Activated CD8-positive, alpha-beta T cell treated with anti-CD3 and anti-CD28 coated beads for 36 hours (primary cell): ENCODE measurements at regions not wholly inside any gene's neighbourhood (a gene's known extent, or its start where the extent isn't known, plus 50 kb on each side); places are given as distances from the start of the nearest gene placed in this dataset.

Experiments used
- ATAC-seq: fragments of 200-7000 bp; cut with Tn5 transposase; one replicate; pipeline ENCODE4 v1.10.0; 2021; ENCODE audit warnings: mild to moderate bottlenecking, moderate library complexity
- CTCF ChIA-PET: fragments of 350-600 bp; sonication (Branson Sonifier 250); formaldehyde crosslinking; loops from one replicate; lab custom pipeline; 2021; ENCODE audit warnings: antibody characterized with exemption; lab: Charles Lee
- POLR2A ChIA-PET: fragments of 350-600 bp; sonication (Branson Sonifier 250); formaldehyde crosslinking; loops from one replicate; lab custom pipeline; 2021; ENCODE audit warnings: antibody characterized with exemption; lab: Charles Lee
- DNase-seq: peaks from one replicate; pipeline ENCODE4 v3.0.0-alpha.2; 2020
- H3K27ac Mint-ChIP-seq: one replicate; pipeline ENCODE4 v1.8.0; 2021; ENCODE audit warnings: mild to moderate bottlenecking, mixed read lengths
- H3K27me3 Mint-ChIP-seq: one replicate; pipeline ENCODE4 v1.8.0; 2021; ENCODE audit warnings: mixed read lengths
- H3K36me3 Mint-ChIP-seq: one replicate; pipeline ENCODE4 v1.8.0; 2021; ENCODE audit warnings: low read depth, mixed read lengths
- H3K4me1 Mint-ChIP-seq: one replicate; pipeline ENCODE4 v1.8.0; 2021; ENCODE audit warnings: low read depth, mixed read lengths
- H3K4me3 Mint-ChIP-seq: one replicate; pipeline ENCODE4 v1.8.0; 2021; ENCODE audit warnings: mild to moderate bottlenecking, moderate library complexity, mixed read lengths
- H3K9me3 Mint-ChIP-seq: one replicate; pipeline ENCODE4 v1.8.0; 2021; ENCODE audit warnings: mixed read lengths
- CTCF ChIP-seq: fragments of 200-600 bp; IDR thresholded peaks from one replicate; pipeline ENCODE4 v1.8.0; 2022; ENCODE audit warnings: antibody characterized with exemption, mild to moderate bottlenecking
- intact Hi-C: fragments of 100-400 bp; cut with micrococcal nuclease; formaldehyde crosslinking; loops from one replicate; pipeline ENCODE4 v1.10.0; 2022

- DNase-seq (no peak), ATAC-seq (no peak)
- H3K4me1 Mint-ChIP-seq, result no peaks in the 10 kb centered on the region
- CTCF ChIA-PET, result no interaction called here
- no peaks in the 10 kb centered on the region for H3K27me3 Mint-ChIP-seq
- no peaks in the 10 kb centered on the region for H3K36me3 Mint-ChIP-seq
- no peak overlapping the region for H3K27ac Mint-ChIP-seq
- H3K4me3 Mint-ChIP-seq, result no peak overlapping the region
- H3K9me3 Mint-ChIP-seq, result peaks cover 3% of the 10 kb centered on the region
- intact Hi-C loops, result no loop called here
- no peak for TF ChIP-seq CTCF
- POLR2A ChIA-PET, result no interaction called here
Measured at GRCh38 chr10:64397125-64397524, 875.9 kb downstream of the REEP3 start.

DNA sequence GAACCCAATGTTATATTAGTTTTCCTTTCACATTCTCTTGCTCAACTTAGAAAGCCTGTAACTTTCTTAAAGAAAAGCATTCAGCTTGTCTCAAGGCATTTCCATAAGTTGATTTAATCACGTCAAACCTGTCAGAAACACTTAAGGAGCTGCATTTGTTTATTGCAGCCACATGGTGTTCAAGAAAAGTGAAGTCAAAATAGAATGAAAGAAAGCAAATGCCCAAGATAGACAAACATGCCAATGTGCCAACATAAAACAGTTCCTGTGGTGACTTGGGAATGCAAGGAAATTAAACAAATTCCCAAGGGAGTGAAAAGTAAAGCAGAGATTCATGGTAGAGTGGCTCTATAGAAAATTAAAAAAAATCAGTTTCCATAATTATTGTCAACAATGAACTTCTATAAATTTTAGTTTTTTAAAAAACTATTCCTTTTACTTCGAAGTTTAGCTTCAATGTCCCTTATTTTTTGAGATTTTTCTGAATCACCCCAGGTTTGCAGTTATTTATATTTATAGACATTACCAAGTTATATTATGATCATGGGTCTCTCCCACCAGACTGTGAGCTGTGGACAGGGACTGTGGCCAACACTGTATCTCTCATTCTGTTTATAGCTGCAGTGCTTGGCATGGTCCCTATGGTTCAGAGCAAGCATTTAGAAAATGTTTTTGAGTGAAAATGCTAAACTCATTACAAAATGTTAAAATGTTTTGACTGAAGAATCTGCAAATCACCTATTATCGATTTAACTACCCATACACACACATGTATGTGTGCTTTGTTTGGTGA, 887.4 kb downstream of the REEP3 start:
- ATAC-seq (no peak), DNase-seq (no peak)
- Mint-ChIP-seq H3K4me3 (no peak overlapping the region), H3K36me3 (no peaks in the 10 kb centered on the region), H3K4me1 (no peaks in the 10 kb centered on the region), H3K27me3 (no peaks in the 10 kb centered on the region), H3K9me3 (peaks cover 2% of the 10 kb centered on the region), H3K27ac (no peak overlapping the region)
- no peak for TF ChIP-seq CTCF
- CTCF ChIA-PET, result no interaction called here
- intact Hi-C loops, result no loop called here
- POLR2A ChIA-PET, result no interaction called here

GRCh38 chr10:64409349-64409748, 888.1 kb downstream of the REEP3 start:
- Mint-ChIP-seq H3K4me1 (no peaks in the 10 kb centered on the region), H3K9me3 (peaks cover 2% of the 10 kb centered on the region), H3K27me3 (no peaks in the 10 kb centered on the region), H3K4me3 (no peak overlapping the region), H3K36me3 (no peaks in the 10 kb centered on the region), H3K27ac (no peak overlapping the region)
- intact Hi-C loops, result no loop called here
- ATAC-seq (no peak), DNase-seq (no peak)
- ChIA-PET POLR2A (no interaction called here), CTCF (no interaction called here)
- TF ChIP-seq CTCF, result no peak

GRCh38 chr10:64416011-64416410, 894.8 kb downstream of the REEP3 start:
- DNase-seq (no peak), ATAC-seq (no peak)
- ChIA-PET POLR2A (no interaction called here), CTCF (no interaction called here)
- TF ChIP-seq CTCF, result no peak
- H3K4me1 Mint-ChIP-seq, result no peaks in the 10 kb centered on the region
- H3K9me3 Mint-ChIP-seq, result no peaks in the 10 kb centered on the region
- H3K27ac Mint-ChIP-seq, result no peak overlapping the region
- H3K27me3 Mint-ChIP-seq, result no peaks in the 10 kb centered on the region
- H3K4me3 Mint-ChIP-seq, result no peak overlapping the region
- intact Hi-C loops, result no loop called here
- no peaks in the 10 kb centered on the region for H3K36me3 Mint-ChIP-seq

- DNase-seq (no peak), ATAC-seq (no peak)
- no peak overlapping the region for H3K4me3 Mint-ChIP-seq
- H3K4me1 Mint-ChIP-seq, result no peaks in the 10 kb centered on the region
- no peaks in the 10 kb centered on the region for H3K36me3 Mint-ChIP-seq
- peaks cover 1% of the 10 kb centered on the region for H3K9me3 Mint-ChIP-seq
- H3K27me3 Mint-ChIP-seq, result no peaks in the 10 kb centered on the region
- no peak for TF ChIP-seq CTCF
- intact Hi-C loops, result no loop called here
- ChIA-PET POLR2A (no interaction called here), CTCF (no interaction called here)
- H3K27ac Mint-ChIP-seq, result no peak overlapping the region
Measured at GRCh38 chr10:64419461-64419860, 898.3 kb downstream of the REEP3 start.
